Glutamatergic neuron (in vitro differentiated cells): ENCODE measurements at regions not wholly inside any gene's neighbourhood (a gene's known extent, or its start where the extent isn't known, plus 50 kb on each side); places are given as distances from the start of the nearest gene placed in this dataset.

Experiments used
- DNase-seq: peaks from one replicate; pipeline ENCODE4 v3.0.0; 2022
- H3K27ac Mint-ChIP-seq: one replicate; pipeline ENCODE4 v1.8.0; 2020; ENCODE audit warnings: mild to moderate bottlenecking, mixed read lengths, inconsistent platforms; ENCODE audit not compliant: unreplicated experiment
- H3K27me3 Mint-ChIP-seq: one replicate; pipeline ENCODE4 v1.8.0; 2020; ENCODE audit warnings: mild to moderate bottlenecking, moderate library complexity, mixed read lengths, inconsistent platforms; ENCODE audit not compliant: unreplicated experiment
- H3K36me3 Mint-ChIP-seq: one replicate; pipeline ENCODE4 v1.8.0; 2020; ENCODE audit warnings: mild to moderate bottlenecking, mixed read lengths, inconsistent platforms; ENCODE audit not compliant: unreplicated experiment
- H3K4me1 Mint-ChIP-seq: one replicate; pipeline ENCODE4 v1.8.0; 2020; ENCODE audit warnings: mild to moderate bottlenecking, low read depth, mixed read lengths, inconsistent platforms; ENCODE audit not compliant: unreplicated experiment
- H3K4me3 Mint-ChIP-seq: one replicate; pipeline ENCODE4 v1.8.0; 2020; ENCODE audit warnings: mild to moderate bottlenecking, mixed read lengths, inconsistent platforms; ENCODE audit not compliant: unreplicated experiment
- H3K9me3 Mint-ChIP-seq: one replicate; pipeline ENCODE4 v1.8.0; 2020; ENCODE audit warnings: mild to moderate bottlenecking, moderate library complexity, mixed read lengths, inconsistent platforms; ENCODE audit not compliant: unreplicated experiment
- CTCF ChIP-seq: fragments of 200-600 bp; sonication (generic); IDR thresholded peaks from one replicate; pipeline ENCODE4 v1.5.0; 2021; ENCODE audit not compliant: partially characterized antibody, unreplicated experiment

- peaks cover 2% of the 10 kb centered on the region for H3K27me3 Mint-ChIP-seq
- H3K36me3 Mint-ChIP-seq: no peaks in the 10 kb centered on the region
- DNase-seq: no peak
- H3K27ac Mint-ChIP-seq: no peak overlapping the region
- H3K9me3 Mint-ChIP-seq: no peaks in the 10 kb centered on the region
- H3K4me3 Mint-ChIP-seq: no peak overlapping the region
- TF ChIP-seq CTCF: no peak
- no peaks in the 10 kb centered on the region for H3K4me1 Mint-ChIP-seq
These were observed 133.7 kb upstream of the TNFAIP3 start for GRCh38 chr6:137733372-137733771.

GRCh38 chr6:137734005-137734874 lies 132.8 kb upstream of the TNFAIP3 start:
- no peak for DNase-seq
- no peak overlapping the region for H3K27ac Mint-ChIP-seq
- H3K9me3 Mint-ChIP-seq: no peaks in the 10 kb centered on the region
- peaks cover 2% of the 10 kb centered on the region for H3K27me3 Mint-ChIP-seq
- H3K4me3 Mint-ChIP-seq: no peak overlapping the region
- no peaks in the 10 kb centered on the region for H3K36me3 Mint-ChIP-seq
- TF ChIP-seq CTCF: no peak
- H3K4me1 Mint-ChIP-seq: no peaks in the 10 kb centered on the region

GRCh38 chr6:137734875-137735182 lies 132.2 kb upstream of the TNFAIP3 start:
- no peak for DNase-seq
- H3K9me3 Mint-ChIP-seq: no peaks in the 10 kb centered on the region
- peaks cover 2% of the 10 kb centered on the region for H3K27me3 Mint-ChIP-seq
- H3K4me3 Mint-ChIP-seq: no peak overlapping the region
- no peaks in the 10 kb centered on the region for H3K4me1 Mint-ChIP-seq
- TF ChIP-seq CTCF: no peak
- H3K27ac Mint-ChIP-seq: no peak overlapping the region
- no peaks in the 10 kb centered on the region for H3K36me3 Mint-ChIP-seq

- Mint-ChIP-seq H3K4me3 (no peak overlapping the region), H3K27me3 (peaks cover 2% of the 10 kb centered on the region), H3K9me3 (no peaks in the 10 kb centered on the region), H3K36me3 (no peaks in the 10 kb centered on the region), H3K4me1 (no peaks in the 10 kb centered on the region), H3K27ac (no peak overlapping the region)
- DNase-seq: no peak
- no peak for TF ChIP-seq CTCF
These were observed 130.8 kb upstream of the TNFAIP3 start for GRCh38 chr6:137736048-137736818.

- Mint-ChIP-seq H3K27ac (no peak overlapping the region), H3K4me3 (no peak overlapping the region), H3K27me3 (peaks cover 2% of the 10 kb centered on the region), H3K36me3 (no peaks in the 10 kb centered on the region), H3K4me1 (no peaks in the 10 kb centered on the region), H3K9me3 (no peaks in the 10 kb centered on the region)
- TF ChIP-seq CTCF: no peak
- no peak for DNase-seq
These were observed 130.1 kb upstream of the TNFAIP3 start for GRCh38 chr6:137736911-137737310.
